ENCODE measurements at regions not wholly inside any gene's neighbourhood (a gene's known extent, or its start where the extent isn't known, plus 50 kb on each side); places are given as distances from the start of the nearest gene placed in this dataset.

DNA sequence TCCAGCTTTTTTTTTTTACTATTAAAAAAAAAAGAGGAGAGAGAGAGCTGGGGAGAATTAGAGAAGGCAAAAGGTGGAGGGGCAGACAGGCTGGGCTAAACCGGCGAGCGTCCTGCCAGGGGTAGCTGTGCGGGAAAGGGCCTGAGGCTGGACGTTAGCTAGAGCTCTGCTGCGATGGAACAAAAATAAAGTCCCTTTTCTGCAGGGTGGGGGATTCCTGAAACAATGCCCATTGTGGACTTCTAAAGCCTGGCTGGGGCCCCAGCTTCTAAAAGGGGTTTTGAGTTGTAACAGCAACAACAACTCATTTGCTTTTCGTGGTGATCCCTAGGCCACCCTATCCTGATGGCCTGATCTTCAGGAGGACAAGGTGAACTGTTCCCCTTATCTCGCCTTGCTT is 311.7 kb downstream of the FBXW7 start:
- no peak overlapping the region for H3K4me3 ChIP-seq (ENCODE audit: low read depth, low read length)
- TF ChIP-seq, protein P1, sequence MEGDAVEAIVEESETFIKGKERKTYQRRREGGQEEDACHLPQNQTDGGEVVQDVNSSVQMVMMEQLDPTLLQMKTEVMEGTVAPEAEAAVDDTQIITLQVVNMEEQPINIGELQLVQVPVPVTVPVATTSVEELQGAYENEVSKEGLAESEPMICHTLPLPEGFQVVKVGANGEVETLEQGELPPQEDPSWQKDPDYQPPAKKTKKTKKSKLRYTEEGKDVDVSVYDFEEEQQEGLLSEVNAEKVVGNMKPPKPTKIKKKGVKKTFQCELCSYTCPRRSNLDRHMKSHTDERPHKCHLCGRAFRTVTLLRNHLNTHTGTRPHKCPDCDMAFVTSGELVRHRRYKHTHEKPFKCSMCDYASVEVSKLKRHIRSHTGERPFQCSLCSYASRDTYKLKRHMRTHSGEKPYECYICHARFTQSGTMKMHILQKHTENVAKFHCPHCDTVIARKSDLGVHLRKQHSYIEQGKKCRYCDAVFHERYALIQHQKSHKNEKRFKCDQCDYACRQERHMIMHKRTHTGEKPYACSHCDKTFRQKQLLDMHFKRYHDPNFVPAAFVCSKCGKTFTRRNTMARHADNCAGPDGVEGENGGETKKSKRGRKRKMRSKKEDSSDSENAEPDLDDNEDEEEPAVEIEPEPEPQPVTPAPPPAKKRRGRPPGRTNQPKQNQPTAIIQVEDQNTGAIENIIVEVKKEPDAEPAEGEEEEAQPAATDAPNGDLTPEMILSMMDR (IDR thresholded peaks at IDR 0.05; ENCODE audit: low read depth, low read length), result no peak

DNA sequence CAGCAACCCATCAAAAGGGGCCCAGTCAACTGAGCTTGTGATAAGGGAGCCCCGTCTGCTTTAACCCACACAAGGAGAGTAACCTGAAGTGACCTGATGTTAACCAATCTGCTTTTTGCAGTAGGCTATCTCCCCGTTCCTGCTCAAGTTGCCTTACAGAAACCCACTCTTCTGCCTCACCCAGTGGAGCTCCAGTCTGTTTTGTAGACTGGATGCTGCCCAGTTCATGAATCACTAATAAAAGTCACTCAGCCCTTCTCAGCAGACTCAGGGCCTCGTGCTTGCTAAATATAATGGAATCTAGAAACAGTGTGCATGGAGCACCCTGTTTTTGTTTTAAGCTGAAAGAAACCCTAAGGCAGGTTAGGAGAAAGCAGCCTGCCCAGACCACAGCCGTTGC is 312.3 kb downstream of the FBXW7 start:
- TF ChIP-seq, protein P1 (IDR thresholded peaks at IDR 0.05; ENCODE audit: low read depth, low read length), result no peak
- H3K4me3 ChIP-seq (ENCODE audit: low read depth, low read length), result no peak overlapping the region

DNA sequence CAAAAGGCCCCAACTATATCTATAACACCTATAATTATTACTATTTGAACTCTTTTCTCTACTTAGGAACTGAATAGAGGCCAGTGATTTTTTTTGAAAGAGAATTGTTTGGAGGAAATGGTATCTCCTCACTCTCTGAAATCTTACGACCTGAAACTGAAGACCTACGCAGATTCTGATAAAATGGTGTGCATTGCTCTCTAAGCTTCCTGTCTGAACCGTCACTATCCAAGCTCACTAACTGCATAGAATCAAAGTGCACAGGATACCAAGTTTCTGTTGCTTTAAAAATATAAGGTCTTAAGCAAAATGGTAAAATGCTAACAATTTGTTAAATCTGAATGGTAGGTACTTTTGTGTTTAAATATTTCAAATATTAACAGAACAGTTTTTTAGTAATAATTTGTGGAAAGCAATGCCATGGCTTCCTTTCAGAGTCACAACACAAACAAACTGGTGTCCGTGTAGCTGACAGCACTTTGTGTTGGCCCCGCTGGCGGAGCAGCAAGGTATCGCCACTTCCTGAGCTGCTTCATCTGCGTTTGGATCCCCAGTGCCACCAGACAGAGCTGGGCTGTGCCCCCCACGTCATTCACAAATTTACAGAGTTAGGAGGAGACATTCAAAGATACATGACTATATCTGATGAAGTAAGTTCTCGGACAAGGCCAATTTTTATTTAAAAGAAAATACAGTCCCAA is 313.9 kb downstream of the FBXW7 start:
- no peak overlapping the region for H3K4me3 ChIP-seq (ENCODE audit: low read depth, low read length)
- TF ChIP-seq, protein P1 (IDR thresholded peaks at IDR 0.05; ENCODE audit: low read depth, low read length), result no peak

DNA sequence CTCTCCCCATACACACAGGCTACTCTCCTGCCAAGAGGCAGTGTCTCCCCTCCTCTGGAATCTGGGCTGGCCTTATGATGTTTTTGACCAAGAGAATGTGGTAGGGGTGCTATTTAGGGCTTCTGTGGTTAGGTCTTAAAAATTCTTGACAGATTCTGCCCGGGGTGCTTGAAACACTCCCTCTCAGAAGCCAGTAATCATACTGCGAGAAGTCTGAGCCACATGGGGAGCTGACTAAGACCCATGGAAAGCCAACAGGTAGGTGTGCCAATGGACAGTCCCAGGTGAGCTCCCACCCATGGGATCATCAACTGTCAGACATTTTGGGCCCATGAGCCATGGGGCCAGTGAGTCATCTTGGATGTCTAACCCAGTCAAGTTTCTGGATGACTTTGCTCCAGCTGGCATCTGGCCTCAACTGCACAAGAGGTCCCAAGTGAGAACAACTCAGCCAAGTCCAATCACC is 315.7 kb downstream of the FBXW7 start:
- TF ChIP-seq, protein P1 (IDR thresholded peaks at IDR 0.05; ENCODE audit: low read depth, low read length), result no peak
- H3K4me3 ChIP-seq (ENCODE audit: low read depth, low read length), result no peak overlapping the region

DNA sequence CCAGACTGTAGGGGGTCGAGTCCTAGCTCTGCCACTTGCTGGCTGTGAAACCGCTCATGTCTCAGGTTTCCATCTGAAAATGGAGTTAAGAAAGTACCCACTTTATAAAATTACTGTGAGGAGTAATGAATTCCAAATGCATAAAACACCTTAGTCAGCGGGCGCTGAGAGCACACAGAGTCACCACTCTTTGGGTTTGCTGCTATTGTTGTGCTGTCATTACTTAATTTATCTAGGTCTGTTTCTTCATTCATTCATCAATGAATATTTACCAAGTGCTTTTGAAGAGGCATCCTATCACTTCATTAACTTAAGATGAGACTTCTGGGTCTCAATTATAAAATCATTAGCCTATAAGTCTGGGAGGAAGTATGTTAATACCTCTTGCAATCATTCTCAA is 317.3 kb downstream of the FBXW7 start:
- TF ChIP-seq, protein P1 (IDR thresholded peaks at IDR 0.05; ENCODE audit: low read depth, low read length), result no peak
- H3K4me3 ChIP-seq (ENCODE audit: low read depth, low read length), result no peak overlapping the region

DNA sequence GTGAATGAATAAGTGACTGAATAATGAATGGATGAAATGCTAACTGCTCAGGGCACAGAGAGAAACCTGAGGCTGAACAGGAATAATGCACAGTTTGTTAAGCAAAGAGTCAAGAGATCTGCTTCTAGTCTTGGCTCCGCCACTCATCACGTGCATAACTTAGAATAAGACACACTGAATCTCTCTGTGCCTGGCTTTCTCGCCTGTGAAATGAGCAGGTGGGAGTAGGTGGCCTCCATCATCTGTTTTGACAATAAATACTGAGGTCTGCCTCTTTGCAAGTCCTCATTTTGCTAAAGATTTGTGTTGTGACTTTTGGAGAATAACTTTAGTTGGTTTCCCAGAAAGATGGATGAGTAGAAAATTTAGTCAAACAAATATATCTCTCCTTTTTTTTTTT is 318.0 kb downstream of the FBXW7 start:
- TF ChIP-seq, protein P1 (IDR thresholded peaks at IDR 0.05; ENCODE audit: low read depth, low read length), result no peak
- H3K4me3 ChIP-seq (ENCODE audit: low read depth, low read length), result no peak overlapping the region

DNA sequence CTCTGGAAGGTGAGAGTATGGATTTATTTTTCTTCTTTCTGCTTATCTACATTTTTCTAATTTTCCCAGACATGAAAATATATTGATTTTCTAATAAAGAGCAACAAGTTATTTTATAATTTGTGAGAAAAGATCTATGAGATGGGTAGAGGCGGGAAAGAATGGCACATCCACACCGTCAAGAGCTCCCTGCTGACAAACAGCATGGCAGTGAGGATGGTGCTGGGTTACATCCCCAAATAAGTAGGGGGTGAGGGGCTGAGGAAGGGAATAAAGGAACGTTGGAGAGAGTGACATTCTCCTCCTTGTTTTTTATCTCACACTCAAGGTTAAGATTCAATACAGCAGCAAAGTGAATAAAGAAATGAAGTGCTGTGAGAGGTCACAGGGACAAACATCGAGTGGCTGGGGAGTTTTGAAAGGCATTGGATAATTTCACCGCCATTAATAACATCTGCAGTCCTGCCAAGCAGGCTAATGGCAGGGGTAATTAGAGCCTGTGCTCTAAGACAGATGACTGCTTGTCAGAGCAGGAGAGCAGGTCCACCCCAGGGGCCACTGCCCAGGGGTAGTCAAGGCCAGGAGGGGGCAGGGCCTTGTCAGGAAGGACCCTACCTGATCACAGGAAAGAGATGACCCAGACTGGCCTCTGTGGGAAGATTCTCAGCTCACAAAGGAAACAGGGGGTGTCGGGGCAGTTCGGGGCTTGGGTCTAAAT is 323.8 kb downstream of the FBXW7 start:
- no peak overlapping the region for H3K4me3 ChIP-seq (ENCODE audit: low read depth, low read length)
- TF ChIP-seq, protein P1 (IDR thresholded peaks at IDR 0.05; ENCODE audit: low read depth, low read length), result no peak
